Stimulated activated CD8-positive, alpha-beta memory T cell treated with anti-CD3 and anti-CD28 coated beads, Interleukin-2, amount 100 ng/mL, for 1 hour (primary cell): ENCODE measurements at regions not wholly inside any gene's neighbourhood (a gene's known extent, or its start where the extent isn't known, plus 50 kb on each side); places are given as distances from the start of the nearest gene placed in this dataset.

Experiments
- DNase-seq, 2 donors: peaks; one replicate each; pipeline ENCODE4 v3.0.0-alpha.2; 2020; ENCODE audit warnings: low read depth in 2 of 2

- no peak for DNase-seq
Observed at GRCh38 chrX:39891781-39892180, 206.0 kb downstream of the BCOR start.

- DNase-seq: no peak
Observed at GRCh38 chrX:39893417-39894338, 204.1 kb downstream of the BCOR start.

- DNase-seq: no peak
Observed at GRCh38 chrX:39894683-39895082, 203.1 kb downstream of the BCOR start.

GRCh38 chrX:39895218-39896110 is 202.3 kb downstream of the BCOR start:
- DNase-seq: no peak

- no peak for DNase-seq
Observed at GRCh38 chrX:39896951-39897740, 200.6 kb downstream of the BCOR start.

GRCh38 chrX:39897741-39898097 is 200.0 kb downstream of the BCOR start:
- DNase-seq: no peak

- DNase-seq: no peak
Observed at GRCh38 chrX:39898147-39898546, 199.6 kb downstream of the BCOR start.

GRCh38 chrX:39899059-39899458 is 198.7 kb downstream of the BCOR start:
- DNase-seq: no peak

- no peak for DNase-seq
Observed at GRCh38 chrX:39899856-39900776, 197.6 kb downstream of the BCOR start.

- DNase-seq: no peak
Observed at GRCh38 chrX:39900777-39901170, 197.0 kb downstream of the BCOR start.

GRCh38 chrX:39903343-39903742 is 194.4 kb downstream of the BCOR start:
- DNase-seq: no peak

- DNase-seq: no peak
Observed at GRCh38 chrX:39903937-39904336, 193.8 kb downstream of the BCOR start.

GRCh38 chrX:39904816-39905537 is 192.8 kb downstream of the BCOR start:
- DNase-seq: no peak

GRCh38 chrX:39905538-39905891 is 192.2 kb downstream of the BCOR start:
- no peak for DNase-seq

GRCh38 chrX:39905946-39906345 is 191.8 kb downstream of the BCOR start:
- DNase-seq: no peak

- DNase-seq: no peak
Observed at GRCh38 chrX:39907964-39908661, 189.6 kb downstream of the BCOR start.

- DNase-seq: no peak
Observed at GRCh38 chrX:39909996-39910395, 187.8 kb downstream of the BCOR start.

- DNase-seq: no peak
Observed at GRCh38 chrX:39910651-39911050, 187.1 kb downstream of the BCOR start.

GRCh38 chrX:39911278-39911897 is 186.4 kb downstream of the BCOR start:
- no peak for DNase-seq
